HG03342 (cell line): ENCODE measurements at regions not wholly inside any gene's neighbourhood (a gene's known extent, or its start where the extent isn't known, plus 50 kb on each side); places are given as distances from the start of the nearest gene placed in this dataset.

Source experiments
- ATAC-seq: cut with Tn5 transposase; IDR thresholded peaks from one replicate; pipeline ENCODE4 v1.9.1; 2021; ENCODE audit warnings: mild to moderate bottlenecking, moderate library complexity; ENCODE audit not compliant: unreplicated experiment

DNA sequence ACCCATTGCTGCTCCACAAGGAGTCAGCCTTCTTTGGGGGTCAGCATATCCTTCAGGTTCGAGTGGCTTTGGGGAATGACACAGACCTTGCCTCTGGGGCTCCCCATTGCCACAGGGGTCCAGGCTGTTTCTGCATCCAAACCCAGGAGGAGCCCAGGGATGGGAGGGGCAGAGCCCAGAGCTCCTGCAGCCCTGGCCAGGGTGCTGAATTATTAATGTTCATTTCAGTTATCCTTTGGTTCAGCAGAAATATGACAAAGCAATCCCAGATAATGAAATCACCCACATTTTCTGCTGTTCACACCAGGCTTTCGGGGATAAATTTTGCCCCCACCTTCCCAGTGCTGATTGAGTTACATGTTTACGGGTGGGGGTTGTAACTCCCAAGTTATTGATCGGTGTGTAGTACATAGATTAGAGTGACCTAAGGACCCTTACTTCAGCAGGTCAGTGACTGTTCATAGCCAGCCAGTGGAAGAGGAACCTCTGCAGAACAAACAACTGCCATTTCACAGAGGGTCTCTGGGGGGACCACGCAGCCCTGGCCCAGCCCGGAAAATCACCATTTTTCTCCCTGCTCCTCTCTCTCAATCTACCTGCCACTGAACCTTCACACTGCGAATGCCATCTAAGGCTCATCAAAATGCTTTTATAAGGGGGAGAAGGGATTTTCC is 240.3 kb upstream of the N4BP1 start:
- ATAC-seq: no peak

DNA sequence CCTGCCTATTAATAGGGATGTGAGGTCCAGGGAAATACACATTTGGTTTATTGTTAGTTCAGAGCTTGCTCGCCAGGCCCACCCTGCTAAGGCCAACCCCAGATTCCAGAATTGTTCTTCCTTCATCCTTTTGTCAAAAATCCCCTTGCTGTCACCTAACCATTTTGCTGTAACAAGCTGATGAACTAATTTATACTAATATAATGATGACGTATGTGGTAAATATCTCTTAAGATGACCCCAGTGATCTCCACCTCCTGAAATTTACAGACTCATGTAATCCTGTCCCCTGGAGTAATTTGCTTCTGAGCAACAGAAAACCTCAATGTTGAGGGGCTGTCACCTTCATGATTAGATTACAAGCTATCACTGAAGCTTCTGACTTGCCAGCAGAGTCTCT is 236.3 kb upstream of the N4BP1 start:
- ATAC-seq: no peak

DNA sequence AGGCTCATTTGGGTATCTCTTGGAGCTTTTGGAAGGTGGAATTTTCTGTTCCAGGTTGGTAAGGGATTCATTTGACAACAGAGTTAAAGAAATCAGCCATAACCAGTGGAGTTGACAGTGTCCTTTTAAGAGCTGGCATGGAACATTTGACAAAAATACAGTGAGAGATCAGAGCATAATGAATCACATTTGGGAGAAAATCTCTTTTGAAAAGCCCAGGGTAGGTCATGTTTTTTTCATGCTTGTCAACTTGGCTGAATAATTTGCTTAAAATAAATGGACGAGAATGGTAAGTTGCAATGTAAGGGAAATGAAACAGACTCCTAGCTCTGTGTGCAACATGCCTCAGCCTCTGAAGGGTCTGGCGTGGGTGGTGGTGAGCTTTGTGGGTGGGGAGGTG is 235.3 kb upstream of the N4BP1 start:
- no peak for ATAC-seq

DNA sequence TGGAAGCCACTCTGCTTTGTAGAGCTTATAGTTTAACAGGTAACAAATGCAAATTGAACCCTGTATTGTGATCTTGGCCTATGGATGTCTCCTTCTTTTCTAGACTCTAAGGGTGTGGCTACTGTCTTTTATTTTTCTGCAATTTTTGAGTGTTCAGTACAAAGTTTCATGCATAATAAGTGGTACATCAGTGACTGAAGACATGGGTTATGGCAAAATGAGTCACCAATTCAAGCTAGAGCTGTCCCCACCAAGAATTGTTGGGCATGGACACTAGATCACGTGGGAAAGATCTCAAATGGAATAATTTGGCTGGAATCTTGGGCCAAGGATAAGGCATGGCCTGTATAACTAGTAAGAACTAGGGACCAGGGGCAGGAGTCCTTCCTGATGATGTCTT is 228.4 kb upstream of the N4BP1 start:
- ATAC-seq: no peak

DNA sequence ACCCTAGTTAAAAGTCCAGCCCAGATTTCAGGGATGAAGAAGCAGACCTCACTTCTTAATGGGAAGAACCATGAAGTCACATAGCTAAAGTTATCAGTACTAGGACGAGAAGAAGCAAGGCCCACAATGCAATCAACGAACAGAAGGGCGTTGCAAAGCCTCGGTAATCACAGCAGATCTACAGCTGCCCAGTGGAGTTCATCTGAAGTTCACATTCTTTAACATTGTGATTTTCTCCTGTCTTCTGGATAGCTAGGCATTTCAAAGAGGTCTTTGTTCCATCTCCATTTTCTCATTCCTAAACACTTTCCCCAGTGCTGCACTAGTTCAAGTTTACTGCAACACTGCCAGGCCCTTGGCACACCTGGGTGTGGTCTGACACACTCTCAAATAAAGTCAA is 226.7 kb upstream of the N4BP1 start:
- no peak for ATAC-seq

DNA sequence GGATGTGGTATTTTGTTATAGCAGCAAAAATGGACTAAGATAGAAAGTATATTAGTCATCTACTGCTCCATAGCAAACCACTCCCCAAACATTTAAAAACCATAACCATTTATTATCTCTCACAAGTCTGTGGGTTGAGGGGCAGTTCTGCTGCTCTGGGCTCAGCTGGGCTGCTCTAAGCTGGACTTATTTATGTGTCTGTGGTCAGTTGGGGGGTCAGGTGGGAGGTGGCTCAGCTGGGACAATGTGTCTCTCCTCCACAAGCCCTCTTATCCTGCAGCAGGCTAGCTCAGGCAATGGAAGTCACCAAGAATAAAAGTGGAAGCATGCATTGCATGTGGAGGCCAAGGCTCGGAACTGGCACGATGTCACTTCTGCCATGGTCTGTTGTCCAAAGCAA is 226.1 kb upstream of the N4BP1 start:
- no peak for ATAC-seq

DNA sequence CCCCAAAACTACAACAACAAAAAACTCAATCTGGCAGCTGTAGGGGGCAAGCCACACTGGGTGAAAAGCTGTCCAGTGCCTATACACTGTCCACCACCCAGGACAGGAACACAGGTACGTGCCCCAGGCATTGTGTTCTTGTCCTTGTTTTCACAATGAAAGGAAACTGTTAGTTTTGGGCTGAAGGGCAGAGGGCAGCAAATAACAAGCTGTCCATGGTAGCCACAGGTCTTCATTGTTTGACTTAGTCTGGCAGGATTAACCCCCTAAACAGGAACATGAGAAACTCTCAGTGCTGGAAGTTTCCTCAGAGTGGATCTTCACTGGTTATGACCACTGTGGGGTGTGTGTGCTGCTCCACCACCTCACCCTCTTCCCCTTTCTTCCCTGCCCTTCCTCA is 224.6 kb upstream of the N4BP1 start:
- no peak for ATAC-seq

DNA sequence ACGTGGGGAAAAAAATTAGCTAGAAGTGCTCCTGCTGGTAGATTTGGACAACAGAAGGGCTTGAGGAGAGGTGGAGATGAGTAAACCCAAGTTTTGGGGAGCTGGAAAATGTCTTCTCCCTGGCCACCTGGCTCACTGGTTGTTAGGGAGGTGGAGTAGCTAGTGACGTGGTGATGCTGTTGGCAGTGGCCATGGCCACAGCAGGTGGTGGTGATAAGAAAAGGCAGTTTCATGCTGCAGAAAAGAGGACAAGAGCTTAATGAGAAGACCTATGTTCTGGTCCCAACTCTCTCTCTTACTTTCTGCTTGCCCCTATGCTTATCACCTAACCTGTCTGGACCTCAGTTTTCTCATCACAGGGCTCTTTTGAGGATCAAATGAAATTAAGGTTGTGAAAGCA is 223.5 kb upstream of the N4BP1 start:
- ATAC-seq: no peak

DNA sequence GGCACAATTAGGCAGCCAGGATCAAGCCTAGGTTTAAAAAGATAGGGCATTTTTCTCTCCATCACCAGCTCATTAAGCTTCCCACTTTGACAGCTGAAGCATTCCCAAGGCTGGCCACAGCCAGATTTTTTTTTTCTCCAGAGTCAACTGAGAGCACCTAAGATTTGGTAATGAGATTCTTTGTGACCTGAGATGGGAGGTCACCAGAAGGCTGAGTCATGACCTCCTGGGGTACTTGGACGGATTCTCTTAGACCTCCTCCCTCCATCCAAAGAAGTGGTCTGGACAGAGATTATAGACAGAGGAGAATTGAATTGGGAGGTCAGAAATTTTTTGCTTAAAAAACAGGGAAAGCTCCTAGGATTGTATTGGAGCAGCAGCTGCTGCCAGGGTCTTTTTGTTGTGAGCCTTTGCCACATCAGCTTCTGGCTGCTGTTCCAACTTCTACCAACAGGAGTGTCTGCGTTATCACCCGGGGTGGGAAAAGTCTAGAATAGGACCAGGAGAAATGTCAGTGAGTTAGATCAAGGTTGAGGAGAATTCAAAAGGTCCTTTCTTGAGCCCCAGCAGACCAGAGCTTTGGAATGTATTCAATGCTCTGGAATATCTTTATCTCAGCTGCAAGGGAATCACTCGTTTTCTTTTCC is 221.2 kb upstream of the N4BP1 start:
- no peak for ATAC-seq

DNA sequence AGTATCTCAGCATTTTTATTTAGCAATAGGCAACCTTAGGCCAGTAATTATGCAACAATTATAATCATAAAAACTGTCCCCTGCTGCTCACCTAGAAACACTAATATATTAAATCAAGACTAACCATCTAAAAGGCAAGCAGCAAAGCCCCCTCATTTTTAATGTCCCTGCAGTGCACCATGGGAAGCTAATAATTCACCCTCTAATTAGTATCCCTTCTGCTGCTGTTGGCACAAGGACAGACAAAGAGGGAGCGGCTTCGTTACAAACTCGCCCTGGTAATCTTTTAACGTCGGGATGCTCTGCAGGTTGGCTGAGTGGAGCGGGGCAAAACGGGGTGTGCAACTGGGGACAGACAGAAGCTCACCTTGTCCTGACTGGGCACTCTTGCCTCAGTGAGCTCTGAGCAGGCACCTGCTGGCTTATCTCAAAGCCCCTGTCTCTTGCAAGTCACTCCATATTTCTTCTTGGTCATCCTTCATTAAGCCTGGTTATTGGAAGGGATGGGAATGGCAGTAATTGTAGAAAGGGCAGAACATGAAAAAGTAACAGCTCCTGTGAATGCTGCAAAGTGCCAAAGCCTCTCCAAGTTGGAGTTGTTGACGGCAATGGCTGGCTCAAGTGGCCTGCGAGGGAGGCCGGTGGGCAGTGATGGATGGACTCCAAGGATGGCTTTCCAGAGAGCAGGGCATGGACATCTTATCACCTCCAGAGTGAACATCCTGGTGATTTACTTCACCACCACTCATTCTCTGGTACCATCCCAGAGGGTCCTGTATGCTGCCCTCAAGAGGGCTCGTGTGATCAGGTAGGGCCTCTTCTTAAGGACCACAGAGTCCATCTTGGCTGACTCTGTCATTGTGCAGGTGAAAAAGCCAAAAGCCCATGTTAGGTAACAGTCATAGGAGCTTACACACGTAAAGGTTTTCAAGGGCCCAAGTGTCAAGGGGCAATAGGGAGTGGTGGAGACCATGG is 219.6 kb upstream of the N4BP1 start:
- ATAC-seq: no peak

DNA sequence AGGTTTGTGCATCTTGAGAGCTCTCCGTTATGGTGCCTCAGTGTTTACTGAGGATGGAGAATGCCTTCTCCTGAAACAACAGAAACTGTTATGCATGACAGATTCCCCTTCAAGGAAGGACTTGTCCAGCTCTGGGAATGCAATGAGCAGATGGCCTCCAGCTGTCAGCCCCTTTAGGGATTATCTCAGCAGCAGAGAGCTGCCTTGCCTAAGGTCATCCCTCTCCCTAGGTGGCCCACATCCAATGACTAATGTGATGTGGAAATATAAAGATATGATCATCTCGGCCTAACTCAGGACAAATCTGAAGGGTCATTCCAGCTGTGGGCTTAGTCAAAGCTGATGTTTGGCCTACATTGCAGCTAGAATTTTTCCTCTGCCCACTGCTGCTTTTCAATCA is 214.3 kb upstream of the N4BP1 start:
- no peak for ATAC-seq

DNA sequence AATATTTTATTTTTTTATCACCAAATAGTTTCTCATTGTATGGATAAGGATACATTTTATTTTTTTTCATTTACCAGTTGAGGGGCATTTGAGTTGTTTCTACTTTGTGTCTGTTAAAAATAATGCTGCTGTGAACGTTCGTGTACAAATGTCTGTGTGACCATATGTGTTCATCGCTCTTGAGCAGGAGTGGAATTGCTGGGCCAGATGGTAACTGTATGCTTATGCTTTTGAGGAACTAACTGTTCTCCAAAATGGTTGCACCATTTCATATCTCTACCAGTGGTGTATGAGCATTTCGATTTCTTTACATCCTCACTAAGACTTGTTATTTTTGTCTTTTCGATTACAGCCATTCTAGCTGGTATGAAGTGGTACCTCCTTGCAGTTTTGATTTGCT is 212.5 kb upstream of the N4BP1 start:
- ATAC-seq: no peak

DNA sequence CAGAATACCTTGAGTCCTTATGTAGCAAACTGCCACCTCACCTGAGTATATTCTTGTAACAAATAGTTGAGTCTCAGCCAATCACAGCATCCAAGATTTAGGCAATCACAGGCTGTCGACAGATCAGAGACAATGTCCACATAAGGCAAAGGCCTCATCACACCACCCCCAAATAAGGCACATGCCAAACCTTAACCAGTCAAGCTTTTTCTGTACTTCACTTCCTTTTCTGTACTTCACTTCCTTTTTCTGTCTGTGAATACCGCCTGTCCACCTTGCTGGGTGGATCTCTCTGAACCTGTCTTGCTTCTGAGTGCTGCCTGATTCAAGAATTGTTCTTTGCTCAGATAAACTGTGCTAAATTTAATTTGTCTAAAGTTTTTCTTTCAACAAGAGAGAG is 210.4 kb upstream of the N4BP1 start:
- no peak for ATAC-seq

DNA sequence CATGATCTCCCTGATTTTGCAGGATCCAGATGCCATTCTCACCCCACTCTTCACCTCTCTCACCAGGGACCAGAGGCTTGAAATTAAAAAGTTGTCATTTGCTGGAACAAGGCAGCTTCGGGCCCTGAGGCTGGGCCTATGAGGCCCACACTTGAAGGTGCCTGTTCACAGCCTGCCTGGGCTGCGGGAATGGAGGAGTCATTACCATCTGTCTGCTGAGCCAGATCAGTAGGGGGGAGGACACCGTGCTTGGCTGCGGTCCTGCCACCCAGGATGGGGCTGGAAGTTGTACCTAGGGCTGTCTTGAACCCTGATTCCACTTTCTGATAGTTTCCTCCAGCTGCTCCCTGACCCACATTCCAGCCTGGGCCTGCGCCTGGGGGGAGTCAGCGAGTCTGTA is 208.3 kb upstream of the N4BP1 start:
- ATAC-seq: no peak

DNA sequence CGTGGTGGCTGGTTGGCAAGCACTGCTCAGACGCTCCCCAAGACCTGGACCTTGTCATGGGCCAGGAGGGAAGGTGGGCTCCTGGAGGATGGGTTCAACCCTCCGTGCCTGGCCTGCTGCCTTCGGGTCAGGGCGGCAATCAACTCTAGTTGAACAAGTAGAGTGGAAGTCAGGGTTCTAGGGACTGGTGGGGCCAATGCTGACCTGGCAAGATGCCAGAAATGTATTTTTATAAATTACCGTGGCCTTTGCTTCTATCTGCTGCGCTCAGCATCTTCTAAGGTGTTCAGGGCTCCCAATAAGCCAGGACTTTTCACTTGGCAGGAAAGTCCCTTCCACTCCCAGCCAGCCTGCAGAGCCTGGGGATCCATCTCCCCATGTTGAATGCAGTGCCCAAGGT is 207.1 kb upstream of the N4BP1 start:
- no peak for ATAC-seq

DNA sequence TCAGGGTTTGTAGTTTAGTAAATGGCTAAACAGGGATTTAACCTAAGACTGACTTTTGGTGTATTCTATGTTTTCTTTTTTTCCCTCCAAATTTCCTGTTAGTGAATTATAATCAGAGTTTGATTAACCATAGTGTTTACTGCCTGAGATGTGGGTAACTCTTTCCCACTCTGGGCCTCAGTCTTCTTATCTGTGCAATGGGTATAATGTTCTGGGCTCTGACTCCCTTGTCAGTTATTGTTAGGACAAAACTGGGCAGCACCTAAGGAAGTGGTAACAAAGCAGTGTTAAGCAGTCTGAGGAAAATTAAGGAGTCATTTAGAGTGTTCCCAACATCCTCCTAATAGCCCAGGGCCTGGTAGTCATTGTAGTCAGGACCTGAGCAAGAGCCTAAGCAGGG is 206.4 kb upstream of the N4BP1 start:
- no peak for ATAC-seq

DNA sequence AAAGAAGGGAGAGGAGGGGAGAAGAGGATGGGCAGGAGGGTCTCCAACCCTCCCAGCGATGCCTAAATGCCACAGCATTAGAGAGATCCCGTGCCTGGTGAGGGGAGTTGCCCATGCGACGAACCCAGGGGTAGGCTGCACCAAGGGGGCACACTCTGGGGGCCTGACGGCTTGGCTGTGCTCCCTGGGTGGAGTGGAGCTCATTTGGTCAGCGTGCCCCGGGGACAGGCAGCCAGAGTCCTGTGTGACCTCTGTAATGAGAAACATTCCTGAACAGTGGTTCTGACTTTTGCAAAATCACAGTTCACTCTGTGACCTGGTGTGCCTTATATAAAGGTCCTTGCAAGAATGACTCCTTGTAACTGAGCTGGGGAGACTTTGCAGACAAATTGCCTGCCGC is 205.0 kb upstream of the N4BP1 start:
- no peak for ATAC-seq

DNA sequence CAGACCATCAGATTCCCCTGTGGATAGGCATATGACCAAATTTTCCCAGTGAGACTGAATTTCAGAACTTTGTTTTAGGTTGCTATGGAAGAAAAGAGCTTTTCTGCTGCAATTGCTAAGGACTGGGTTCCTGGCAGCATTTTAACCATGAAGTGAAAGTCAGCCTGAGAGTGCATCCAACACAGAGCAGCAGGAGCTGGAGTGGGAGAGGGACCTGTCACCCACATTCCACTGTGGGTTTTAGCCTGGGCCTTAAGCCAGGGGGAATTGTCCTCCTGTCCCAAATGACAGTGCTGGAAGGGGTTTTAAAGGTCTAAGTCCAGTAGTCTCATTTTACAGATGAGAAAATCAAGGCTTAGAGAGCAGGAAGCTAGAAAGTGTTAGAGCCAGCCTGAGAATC is 203.5 kb upstream of the N4BP1 start:
- no peak for ATAC-seq

DNA sequence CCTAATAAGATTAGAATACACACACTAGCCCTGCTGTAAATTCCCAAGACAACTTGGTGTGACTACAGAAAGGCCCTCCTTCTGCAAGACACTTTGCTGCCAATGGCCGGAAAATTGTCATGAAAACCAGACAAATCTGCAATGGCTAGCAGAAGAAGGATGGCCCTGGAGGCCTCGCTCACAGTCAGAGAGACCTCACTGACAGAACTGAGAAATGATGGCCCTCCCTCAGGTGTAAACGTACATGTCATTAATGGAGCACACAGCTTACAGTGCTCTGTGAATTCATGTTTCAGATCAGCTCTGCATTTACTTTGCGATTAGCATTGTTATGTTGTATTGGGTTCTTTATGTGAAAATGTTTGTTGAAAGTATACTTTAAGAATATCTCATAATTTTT is 202.9 kb upstream of the N4BP1 start:
- ATAC-seq: no peak

DNA sequence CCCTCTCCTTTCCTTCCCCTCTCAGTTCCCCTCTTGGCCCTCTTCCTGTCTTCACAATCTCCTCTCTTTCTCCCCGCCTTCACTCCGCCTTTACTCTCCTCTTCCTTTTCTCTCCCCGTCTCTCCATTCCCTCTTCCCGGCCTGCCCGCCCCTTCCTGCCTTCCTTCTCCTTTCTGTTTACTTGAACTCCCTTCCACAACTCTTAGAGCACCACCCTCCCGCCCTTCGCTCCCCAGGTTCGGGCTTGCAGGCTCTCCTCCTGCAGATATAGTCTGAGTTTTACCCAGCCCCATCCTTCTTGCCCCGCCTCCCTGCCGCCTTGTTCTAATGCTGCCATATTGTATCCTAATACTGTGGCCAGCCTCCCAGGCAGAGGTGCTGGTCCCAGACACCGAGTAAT is 201.5 kb upstream of the N4BP1 start:
- ATAC-seq: no peak

DNA sequence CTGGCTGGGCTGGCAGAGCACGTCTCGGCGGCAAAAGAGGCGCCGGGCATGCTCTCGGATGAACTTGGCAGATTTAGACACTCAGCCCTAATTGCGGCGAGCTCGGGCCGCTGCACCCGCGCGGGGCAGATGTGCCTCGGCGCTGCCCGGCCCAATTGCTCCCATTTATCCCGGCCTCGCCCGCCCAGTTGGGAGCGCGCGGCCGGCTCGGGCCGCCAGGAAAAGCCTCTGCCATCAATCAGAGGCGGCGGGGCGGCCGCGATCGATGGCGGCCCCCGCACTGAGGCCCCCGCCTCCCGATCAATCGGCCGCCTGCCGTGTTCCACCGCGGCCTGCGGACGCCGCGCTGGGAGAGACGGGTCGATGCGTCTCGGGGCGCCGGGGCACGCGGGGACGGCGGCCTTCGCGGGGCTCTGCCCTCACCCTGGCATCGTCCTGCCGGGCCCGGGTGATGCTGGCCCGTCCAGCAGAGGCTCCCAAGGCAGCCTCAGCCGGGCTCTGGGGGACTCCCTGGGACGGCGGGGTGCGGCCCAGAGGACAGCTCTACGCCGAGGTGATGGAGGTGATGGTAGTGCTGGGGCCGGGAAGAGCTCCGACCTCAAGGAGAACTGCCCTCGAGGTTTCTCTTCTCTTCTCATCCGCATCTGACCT is 200.9 kb upstream of the N4BP1 start:
- ATAC-seq: no peak

DNA sequence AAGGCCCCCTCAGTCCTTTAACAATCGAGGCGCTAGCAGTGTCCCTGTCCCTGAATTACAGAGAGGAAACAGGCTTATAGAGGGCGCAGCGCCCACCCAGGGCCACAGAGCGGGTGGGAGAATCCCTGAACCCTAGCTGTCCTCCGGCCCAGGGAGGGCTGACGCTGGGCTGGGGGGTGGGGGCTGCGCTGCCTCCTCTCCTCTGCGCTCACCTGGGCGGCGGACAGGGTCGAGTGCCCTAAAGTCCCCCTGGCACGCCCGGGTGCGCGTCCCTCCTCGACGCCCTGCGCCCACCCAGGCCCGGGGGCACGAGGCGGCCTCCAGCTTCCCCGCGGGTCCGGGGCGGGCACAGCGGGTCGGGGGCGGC is 200.4 kb upstream of the N4BP1 start:
- no peak for ATAC-seq
